ENCODE measurements at regions not wholly inside any gene's neighbourhood (a gene's known extent, or its start where the extent isn't known, plus 50 kb on each side); places are given as distances from the start of the nearest gene placed in this dataset.

GRCh38 chr2:40967451-40967850 is 515.6 kb upstream of the SLC8A1 start:
- TF ChIP-seq CTCF (IDR thresholded peaks at IDR 0.05) (no peak), POLR2A (IDR thresholded peaks at IDR 0.05) (no peak)
